HUES48 (cell line): ENCODE measurements at regions not wholly inside any gene's neighbourhood (a gene's known extent, or its start where the extent isn't known, plus 50 kb on each side); places are given as distances from the start of the nearest gene placed in this dataset.
"Not testable (repeated sequence)": the region's sequence is repeated elsewhere in the genome, so short reads cannot be mapped to it uniquely, and the experiment has no call there.

Experiments used
- H3K27ac ChIP-seq: one replicate; pipeline ENCODE4 v1.7.0; 2013; ENCODE audit warnings: low read depth, low read length, inconsistent platforms
- H3K27me3 ChIP-seq: 2 replicates; pipeline ENCODE4 v1.6.1; 2013; ENCODE audit warnings: mild to moderate bottlenecking, low read length; ENCODE audit not compliant: control insufficient read depth, insufficient read depth
- H3K36me3 ChIP-seq: 2 replicates; pipeline ENCODE4 v1.6.1; 2013; ENCODE audit warnings: low read length; ENCODE audit not compliant: control insufficient read depth, insufficient read depth
- H3K4me1 ChIP-seq: 2 replicates; pipeline ENCODE4 v1.6.1; 2013; ENCODE audit warnings: mild to moderate bottlenecking, low read length; ENCODE audit not compliant: control insufficient read depth, insufficient read depth
- H3K4me3 ChIP-seq: 2 replicates; pipeline ENCODE4 v1.5.1; 2013; ENCODE audit warnings: mild to moderate bottlenecking, low read depth, low read length
- H3K9ac ChIP-seq: 2 replicates; pipeline ENCODE4 v1.6.1; 2013; ENCODE audit warnings: mild to moderate bottlenecking, low read depth, low read length, moderate library complexity
- H3K9me3 ChIP-seq: 2 replicates; pipeline ENCODE4 v1.6.1; 2013; ENCODE audit warnings: low read length; ENCODE audit not compliant: control insufficient read depth, insufficient read depth

DNA sequence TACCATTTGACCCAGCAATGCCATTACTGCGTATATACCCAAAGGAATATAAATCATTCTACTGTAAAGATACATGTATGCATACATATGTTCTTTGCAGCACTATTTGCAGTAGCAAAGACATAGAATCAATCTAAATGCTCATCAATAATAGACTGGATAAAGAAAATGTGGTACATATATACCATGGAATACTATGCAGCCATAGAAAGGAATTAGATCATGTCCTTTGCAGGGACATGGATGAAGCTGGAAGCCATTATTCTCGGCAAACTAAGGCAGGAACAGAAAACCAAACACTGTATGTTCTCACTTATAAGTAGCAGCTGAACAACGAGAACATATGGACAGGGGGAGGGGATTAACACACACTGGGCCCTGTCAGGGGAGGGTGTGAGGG is 54.8 kb upstream of the ZNF30 start:
- H3K9me3 ChIP-seq, H3K4me3 ChIP-seq, H3K9ac ChIP-seq, H3K27ac ChIP-seq, H3K27me3 ChIP-seq, H3K4me1 ChIP-seq, H3K36me3 ChIP-seq: not testable (repeated sequence)

DNA sequence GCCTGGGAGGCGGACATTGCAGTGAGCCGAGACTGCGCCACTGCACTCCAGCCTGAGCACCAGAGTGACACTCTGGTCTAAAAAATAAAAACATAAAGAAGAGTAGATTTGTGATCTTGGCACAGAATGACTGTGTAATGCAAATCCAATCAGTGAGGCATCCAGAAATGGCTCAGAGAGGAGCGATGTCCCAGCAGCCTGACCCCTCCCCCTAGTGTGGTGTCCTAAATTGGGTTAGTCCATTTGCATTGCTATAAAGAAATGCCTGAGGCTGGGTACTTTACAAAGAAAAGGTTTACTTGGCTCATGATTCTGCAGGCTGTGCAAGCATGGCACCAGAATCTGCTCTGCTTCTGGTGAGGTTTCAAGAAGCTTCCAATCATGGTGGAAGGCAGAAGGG is 59.1 kb upstream of the ZNF30 start:
- Histone ChIP-seq H3K36me3 (no peaks in the 10 kb centered on the region), H3K4me3 (no peak overlapping the region), H3K27me3 (no peaks in the 10 kb centered on the region), H3K9me3 (peaks cover 5% of the 10 kb centered on the region; the same call in 1 of the 2 replicates), H3K9ac (no peak overlapping the region), H3K27ac (no peak overlapping the region), H3K4me1 (no peaks in the 10 kb centered on the region; the same call in 1 of the 2 replicates)

DNA sequence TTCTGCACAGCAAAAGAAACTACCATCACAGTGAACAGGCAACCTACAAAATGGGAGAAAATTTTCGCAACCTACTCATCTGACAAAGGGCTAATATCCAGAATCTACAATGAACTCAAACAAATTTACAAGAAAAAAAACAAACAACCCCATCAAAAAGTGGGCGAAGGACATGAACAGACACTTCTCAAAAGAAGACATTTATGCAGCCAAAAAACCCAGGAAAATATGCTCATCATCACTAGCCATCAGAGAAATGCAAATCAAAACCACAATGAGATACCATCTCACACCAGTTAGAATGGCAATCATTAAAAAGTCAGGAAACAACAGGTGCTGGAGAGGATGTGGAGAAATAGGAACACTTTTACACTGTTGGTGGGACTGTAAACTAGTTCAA is 61.5 kb upstream of the ZNF30 start:
- not testable (repeated sequence) for H3K4me1 ChIP-seq, H3K27ac ChIP-seq, H3K4me3 ChIP-seq, H3K27me3 ChIP-seq, H3K9ac ChIP-seq, H3K36me3 ChIP-seq, H3K9me3 ChIP-seq

DNA sequence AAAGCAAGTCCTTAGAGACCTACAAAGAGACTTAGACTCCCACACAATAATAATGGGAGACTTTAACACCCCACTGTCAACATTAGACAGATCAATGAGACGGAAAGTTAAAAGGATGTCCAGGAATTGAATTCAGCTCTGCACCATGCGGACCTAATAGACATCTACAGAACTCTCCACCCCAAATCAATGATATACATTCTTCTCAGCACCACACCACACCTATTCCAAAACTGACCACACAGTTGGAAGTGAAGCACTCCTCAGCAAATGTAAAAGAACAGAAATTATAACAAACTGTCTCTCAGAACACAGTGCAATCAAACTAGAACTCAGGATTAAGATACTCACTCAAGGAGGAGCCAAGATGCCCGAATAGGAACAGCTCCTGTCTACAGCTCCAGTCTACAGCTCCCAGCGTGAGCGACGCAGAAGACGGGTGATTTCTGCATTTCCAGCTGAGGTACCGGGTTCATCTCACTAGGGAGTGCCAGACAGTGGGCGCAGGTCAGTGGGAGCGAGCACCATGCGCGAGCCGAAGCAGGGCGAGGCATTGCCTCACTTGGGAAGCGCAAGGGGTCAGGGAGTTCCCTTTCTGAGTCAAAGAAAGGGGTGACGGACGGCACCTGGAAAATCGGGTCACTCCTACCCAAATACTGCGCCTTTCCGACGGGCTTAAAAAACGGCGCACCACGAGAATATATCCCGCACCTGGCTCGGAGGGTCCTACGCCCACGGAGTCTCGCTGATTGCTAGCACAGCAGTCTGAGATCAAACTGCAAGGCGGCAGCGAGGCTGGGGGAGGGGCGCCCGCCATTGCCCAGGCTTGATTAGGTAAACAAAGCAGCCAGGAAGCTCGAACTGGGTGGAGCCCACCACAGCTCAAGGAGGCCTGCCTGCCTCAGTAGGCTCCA is 66.6 kb upstream of the ZNF30 start:
- H3K36me3 ChIP-seq, H3K9me3 ChIP-seq, H3K4me1 ChIP-seq, H3K27ac ChIP-seq, H3K9ac ChIP-seq, H3K27me3 ChIP-seq: not testable (repeated sequence)
- H3K4me3 ChIP-seq = peak overlapping the region; percentile 63

GRCh38 chr19:34859325-34859724 is 67.4 kb upstream of the ZNF30 start:
- not testable (repeated sequence) for H3K27me3 ChIP-seq, H3K36me3 ChIP-seq, H3K4me1 ChIP-seq, H3K27ac ChIP-seq, H3K4me3 ChIP-seq, H3K9me3 ChIP-seq, H3K9ac ChIP-seq

- Histone ChIP-seq H3K27ac (no peak overlapping the region), H3K4me3 (no peak overlapping the region), H3K27me3 (no peaks in the 10 kb centered on the region), H3K9ac (no peak overlapping the region), H3K9me3 (no peaks in the 10 kb centered on the region), H3K36me3 (no peaks in the 10 kb centered on the region), H3K4me1 (no peaks in the 10 kb centered on the region)
These were observed 70.7 kb upstream of the ZNF30 start for GRCh38 chr19:34856052-34856451.

DNA sequence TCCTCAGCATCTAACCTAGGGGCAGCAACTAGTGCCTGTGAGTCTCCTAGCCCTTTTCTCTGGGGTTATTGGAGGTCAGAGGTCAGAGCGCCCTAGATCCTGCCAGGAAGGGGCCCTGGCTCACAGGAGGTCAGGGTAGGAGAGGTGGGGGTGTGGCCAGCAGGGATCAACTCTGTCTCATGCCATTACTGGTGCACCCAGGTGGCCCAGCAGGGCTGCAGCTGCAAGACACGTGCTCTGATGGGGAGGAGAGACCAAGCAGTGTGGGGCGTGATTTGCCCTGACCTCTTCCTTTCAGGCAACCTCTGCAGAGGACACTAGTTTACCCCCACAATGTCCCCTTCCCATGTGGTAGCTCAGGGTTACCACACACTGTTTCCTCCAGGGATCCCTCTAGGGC is 73.3 kb upstream of the ZNF30 start:
- no peak overlapping the region for H3K27ac ChIP-seq
- H3K9me3 ChIP-seq = no peaks in the 10 kb centered on the region
- H3K4me1 ChIP-seq = no peaks in the 10 kb centered on the region
- H3K9ac ChIP-seq = no peak overlapping the region
- H3K36me3 ChIP-seq = no peaks in the 10 kb centered on the region
- no peaks in the 10 kb centered on the region for H3K27me3 ChIP-seq
- H3K4me3 ChIP-seq = no peak overlapping the region

GRCh38 chr19:34852669-34853068 is 74.0 kb upstream of the ZNF30 start:
- Histone ChIP-seq H3K36me3 (no peaks in the 10 kb centered on the region), H3K9me3 (no peaks in the 10 kb centered on the region), H3K27ac (no peak overlapping the region), H3K9ac (no peak overlapping the region), H3K27me3 (no peaks in the 10 kb centered on the region), H3K4me1 (no peaks in the 10 kb centered on the region), H3K4me3 (no peak overlapping the region)

GRCh38 chr19:34851277-34851804 is 75.4 kb upstream of the ZNF30 start:
- no peaks in the 10 kb centered on the region for H3K4me1 ChIP-seq
- H3K4me3 ChIP-seq = no peak overlapping the region
- H3K27ac ChIP-seq = no peak overlapping the region
- H3K27me3 ChIP-seq = no peaks in the 10 kb centered on the region
- no peaks in the 10 kb centered on the region for H3K36me3 ChIP-seq
- no peaks in the 10 kb centered on the region for H3K9me3 ChIP-seq
- H3K9ac ChIP-seq = no peak overlapping the region

GRCh38 chr19:34847393-34847792 is 74.4 kb upstream of the ZNF599 start:
- Histone ChIP-seq H3K27me3 (no peaks in the 10 kb centered on the region), H3K9ac (no peak overlapping the region), H3K27ac (no peak overlapping the region), H3K4me3 (no peak overlapping the region), H3K4me1 (peaks cover 4% of the 10 kb centered on the region; the same call in 1 of the 2 replicates), H3K36me3 (no peaks in the 10 kb centered on the region), H3K9me3 (no peaks in the 10 kb centered on the region)

DNA sequence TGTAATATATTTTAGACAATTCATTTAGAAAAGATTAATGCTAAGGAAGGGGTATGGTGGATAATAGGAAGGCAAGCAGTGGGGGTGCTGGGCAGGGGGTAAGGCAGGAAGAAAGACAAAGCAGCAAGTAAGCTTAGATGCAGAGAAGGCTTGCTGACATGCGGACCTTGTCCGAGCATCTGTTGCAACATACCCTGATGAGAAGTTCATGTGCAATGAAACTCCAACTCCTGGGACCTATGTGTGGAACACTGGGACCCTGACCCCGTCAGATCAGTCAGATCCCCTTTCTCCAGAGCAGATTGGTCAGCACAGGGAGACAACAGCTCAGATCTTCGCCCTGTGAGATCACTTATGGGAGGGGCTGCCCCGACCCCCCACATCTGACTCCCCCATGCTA is 71.3 kb upstream of the ZNF599 start:
- Histone ChIP-seq H3K9ac (no peak overlapping the region), H3K9me3 (no peaks in the 10 kb centered on the region), H3K27ac (no peak overlapping the region), H3K36me3 (no peaks in the 10 kb centered on the region), H3K4me3 (no peak overlapping the region), H3K4me1 (peaks cover 11% of the 10 kb centered on the region; the same call in 1 of the 2 replicates), H3K27me3 (peaks cover 9% of the 10 kb centered on the region)
